Activated naive CD8-positive, alpha-beta T cell treated with anti-CD3 and anti-CD28 coated beads, Interleukin-2, amount 10 ng/mL, durations not matched to agents 7 days and 5 days (primary cell): ENCODE measurements at regions not wholly inside any gene's neighbourhood (a gene's known extent, or its start where the extent isn't known, plus 50 kb on each side); places are given as distances from the start of the nearest gene placed in this dataset.

ENCODE experiments used
- ATAC-seq: fragments of 150-1000 bp; cut with Tn5 transposase; one replicate; pipeline ENCODE4 v1.10.0; 2021; ENCODE audit warnings: low read depth, moderate library complexity
- POLR2A ChIA-PET: fragments of 350-600 bp; sonication (Branson Sonifier 250); formaldehyde crosslinking; loops from one replicate; lab custom pipeline; 2021; ENCODE audit warnings: antibody characterized with exemption; lab: Charles Lee
- DNase-seq: peaks from one replicate; pipeline ENCODE4 v3.0.0; 2021
- H3K27ac Mint-ChIP-seq: one replicate; pipeline ENCODE4 v1.8.0; 2022; ENCODE audit warnings: mild to moderate bottlenecking, mixed read lengths
- H3K27me3 Mint-ChIP-seq: one replicate; pipeline ENCODE4 v1.8.0; 2022; ENCODE audit warnings: mild to moderate bottlenecking, moderate library complexity, mixed read lengths
- H3K36me3 Mint-ChIP-seq: one replicate; pipeline ENCODE4 v1.8.0; 2021; ENCODE audit warnings: mild to moderate bottlenecking, mixed read lengths
- H3K4me1 Mint-ChIP-seq: one replicate; pipeline ENCODE4 v1.8.0; 2021; ENCODE audit warnings: mixed read lengths
- H3K4me3 Mint-ChIP-seq: one replicate; pipeline ENCODE4 v1.8.0; 2022; ENCODE audit warnings: mild to moderate bottlenecking, moderate library complexity, mixed read lengths
- H3K9me3 Mint-ChIP-seq: one replicate; pipeline ENCODE4 v1.8.0; 2021; ENCODE audit warnings: mixed read lengths

DNA sequence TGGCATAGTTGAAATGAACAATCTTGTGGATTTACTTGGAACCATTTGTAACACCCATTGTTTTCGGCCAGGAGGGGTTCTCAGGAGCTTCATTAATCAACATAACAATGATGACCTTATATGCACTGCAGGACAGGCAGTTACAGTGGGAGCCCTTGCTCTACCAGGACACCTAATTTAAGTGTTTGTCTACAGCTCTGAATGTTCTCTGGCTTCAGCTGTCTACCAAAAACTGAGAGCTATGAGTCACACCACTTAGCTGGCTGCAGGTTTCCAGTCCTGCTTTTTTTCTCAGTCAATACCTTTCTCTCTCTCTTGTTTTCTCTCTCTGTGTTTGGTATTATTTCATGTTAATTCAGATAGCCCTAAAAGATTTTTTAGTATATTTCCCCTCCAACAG is 105.4 kb upstream of the MBNL2 start:
- no peaks in the 10 kb centered on the region for H3K4me1 Mint-ChIP-seq
- DNase-seq = no peak
- POLR2A ChIA-PET = no interaction called here
- H3K27me3 Mint-ChIP-seq = peaks cover 23% of the 10 kb centered on the region
- H3K4me3 Mint-ChIP-seq = no peak overlapping the region
- H3K27ac Mint-ChIP-seq = no peak overlapping the region
- H3K36me3 Mint-ChIP-seq = no peaks in the 10 kb centered on the region
- no peaks in the 10 kb centered on the region for H3K9me3 Mint-ChIP-seq
- no peak for ATAC-seq

GRCh38 chr13:97117388-97117910 is 104.7 kb upstream of the MBNL2 start:
- no peak overlapping the region for H3K4me3 Mint-ChIP-seq
- ATAC-seq = no peak
- no peaks in the 10 kb centered on the region for H3K4me1 Mint-ChIP-seq
- H3K9me3 Mint-ChIP-seq = no peaks in the 10 kb centered on the region
- POLR2A ChIA-PET = no interaction called here
- H3K36me3 Mint-ChIP-seq = no peaks in the 10 kb centered on the region
- peaks cover 24% of the 10 kb centered on the region for H3K27me3 Mint-ChIP-seq
- no peak overlapping the region for H3K27ac Mint-ChIP-seq
- no peak for DNase-seq

- no peak for DNase-seq
- no peak overlapping the region for H3K27ac Mint-ChIP-seq
- no peaks in the 10 kb centered on the region for H3K9me3 Mint-ChIP-seq
- H3K27me3 Mint-ChIP-seq = peaks cover 20% of the 10 kb centered on the region
- H3K4me3 Mint-ChIP-seq = no peak overlapping the region
- no peak for ATAC-seq
- no peaks in the 10 kb centered on the region for H3K4me1 Mint-ChIP-seq
- no peaks in the 10 kb centered on the region for H3K36me3 Mint-ChIP-seq
- POLR2A ChIA-PET = no interaction called here
These were observed 102.2 kb upstream of the MBNL2 start for GRCh38 chr13:97119943-97120342.

DNA sequence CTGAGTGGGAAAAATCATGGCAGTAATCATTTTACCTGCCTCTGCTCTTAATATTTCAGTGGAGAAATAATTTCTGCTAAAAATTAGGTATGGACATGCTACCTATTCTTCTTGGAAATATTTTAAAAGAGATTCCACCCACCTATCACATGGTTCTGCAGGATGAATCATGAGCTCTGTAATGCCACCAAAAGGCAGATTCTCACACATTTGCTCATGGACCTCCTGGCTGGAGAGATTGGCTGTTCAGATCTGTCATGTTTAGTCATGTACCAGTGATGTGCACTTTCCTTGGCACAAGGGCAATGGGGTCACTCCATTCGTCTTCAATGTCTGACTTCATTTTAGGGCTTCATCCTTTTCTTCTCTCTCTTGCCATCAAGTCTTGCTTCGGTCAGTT is 101.8 kb upstream of the MBNL2 start:
- Mint-ChIP-seq H3K4me1 (peaks cover under 1% of the 10 kb centered on the region), H3K27me3 (peaks cover 20% of the 10 kb centered on the region), H3K9me3 (no peaks in the 10 kb centered on the region), H3K36me3 (no peaks in the 10 kb centered on the region), H3K27ac (no peak overlapping the region), H3K4me3 (no peak overlapping the region)
- ATAC-seq (no peak), DNase-seq (no peak)
- POLR2A ChIA-PET = no interaction called here

DNA sequence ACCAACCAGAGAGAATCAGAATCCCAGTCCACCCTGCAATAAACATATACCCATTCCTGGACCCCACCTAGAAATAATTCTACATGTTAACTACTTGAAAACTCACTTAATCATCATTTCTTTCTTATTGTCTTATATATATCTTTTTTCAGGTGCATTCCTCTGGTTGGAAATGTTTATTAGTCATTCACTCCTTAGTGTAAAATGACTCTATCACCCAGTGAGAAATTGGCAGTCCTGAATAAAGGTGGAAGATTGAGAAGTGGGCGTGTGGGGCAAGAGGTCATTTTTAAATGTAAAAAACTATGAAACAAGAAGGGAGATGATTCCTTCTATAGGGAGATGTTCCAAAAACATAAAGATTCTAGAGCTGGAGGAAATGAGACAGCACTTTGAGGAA is 101.2 kb upstream of the MBNL2 start:
- no peaks in the 10 kb centered on the region for H3K36me3 Mint-ChIP-seq
- POLR2A ChIA-PET = no interaction called here
- H3K4me3 Mint-ChIP-seq = no peak overlapping the region
- peaks cover 3% of the 10 kb centered on the region for H3K4me1 Mint-ChIP-seq
- no peak for ATAC-seq
- no peak overlapping the region for H3K27ac Mint-ChIP-seq
- no peaks in the 10 kb centered on the region for H3K9me3 Mint-ChIP-seq
- no peak for DNase-seq
- H3K27me3 Mint-ChIP-seq = peaks cover 17% of the 10 kb centered on the region

DNA sequence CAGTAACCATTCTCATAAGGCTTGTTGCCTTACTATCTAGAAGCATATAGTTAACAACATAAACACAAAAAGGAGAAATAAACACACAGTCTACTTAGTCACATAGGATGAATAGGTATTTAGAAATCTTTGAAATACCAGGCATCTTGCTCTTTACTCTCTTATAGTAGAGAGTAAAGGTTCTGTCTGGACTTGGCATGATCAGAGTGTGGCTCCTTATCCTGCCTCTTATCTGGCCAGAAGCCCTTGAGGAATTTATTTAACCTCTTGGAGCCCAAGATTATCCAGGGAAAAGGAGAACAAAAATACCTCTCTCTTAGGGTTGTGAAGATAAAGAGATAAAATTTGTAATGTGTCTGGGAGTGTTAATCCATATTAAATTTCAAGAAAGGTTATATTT is 100.2 kb upstream of the MBNL2 start:
- Mint-ChIP-seq H3K27ac (no peak overlapping the region), H3K9me3 (no peaks in the 10 kb centered on the region)

DNA sequence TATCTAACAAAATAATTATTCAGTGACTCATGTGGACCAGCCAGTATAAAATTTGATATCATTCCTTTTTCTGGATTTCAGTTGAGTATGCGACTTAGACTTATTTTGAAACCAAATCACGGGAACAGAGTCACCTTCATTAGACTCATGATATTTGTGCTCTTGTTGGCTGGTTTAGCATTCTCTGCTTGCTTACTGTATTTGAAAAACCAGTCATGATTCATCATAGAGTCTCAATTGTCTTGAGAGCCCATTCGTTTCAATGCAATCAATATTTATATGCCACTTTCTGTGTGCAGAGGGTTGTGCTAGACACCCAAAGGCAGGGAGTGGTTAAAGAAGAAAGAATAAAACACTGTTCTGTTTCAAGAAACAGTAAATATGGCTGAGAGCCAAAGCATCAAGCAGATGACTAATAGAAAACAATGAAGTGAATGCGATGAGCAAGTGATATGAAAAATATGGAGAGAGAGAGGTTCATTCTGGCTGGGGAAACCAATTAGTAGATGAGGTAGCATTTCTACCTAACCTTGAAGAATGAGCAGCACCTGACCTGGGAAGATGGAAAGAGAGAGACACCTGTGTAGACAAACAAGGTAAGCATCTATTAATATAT is 99.6 kb upstream of the MBNL2 start:
- Mint-ChIP-seq H3K4me1 (peaks cover 5% of the 10 kb centered on the region), H3K27ac (no peak overlapping the region), H3K36me3 (no peaks in the 10 kb centered on the region), H3K27me3 (peaks cover 17% of the 10 kb centered on the region), H3K4me3 (no peak overlapping the region), H3K9me3 (no peaks in the 10 kb centered on the region)
- DNase-seq (no peak), ATAC-seq (no peak)
- POLR2A ChIA-PET = no interaction called here

More for the DNA sequence above, 100.2 kb upstream of the MBNL2 start:
- Mint-ChIP-seq H3K4me3 (no peak overlapping the region), H3K36me3 (no peaks in the 10 kb centered on the region), H3K4me1 (peaks cover 5% of the 10 kb centered on the region), H3K27me3 (peaks cover 17% of the 10 kb centered on the region)
- DNase-seq (no peak), ATAC-seq (no peak)
- POLR2A ChIA-PET = no interaction called here

DNA sequence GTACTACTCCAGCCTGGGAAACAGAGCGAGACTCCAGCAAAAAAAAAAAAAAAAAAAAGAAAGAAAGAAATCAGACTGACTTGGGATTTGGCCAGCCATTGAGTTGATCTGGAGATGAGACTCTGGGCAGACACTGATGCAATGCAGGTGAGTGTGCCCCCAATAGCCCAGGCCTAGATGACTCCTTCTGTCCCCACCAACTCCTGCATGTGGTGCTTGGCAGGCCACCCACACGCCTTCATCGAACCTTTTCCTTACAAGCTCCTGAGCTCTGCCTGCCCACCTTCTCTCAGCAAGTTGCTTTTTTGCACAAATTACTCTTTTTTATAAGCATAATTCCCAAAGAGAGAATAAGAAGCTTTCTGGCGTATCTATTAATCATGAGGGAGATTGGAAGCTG is 97.9 kb upstream of the MBNL2 start:
- Mint-ChIP-seq H3K27ac (no peak overlapping the region), H3K36me3 (no peaks in the 10 kb centered on the region), H3K9me3 (no peaks in the 10 kb centered on the region), H3K4me3 (no peak overlapping the region), H3K4me1 (peaks cover 5% of the 10 kb centered on the region), H3K27me3 (peaks cover 16% of the 10 kb centered on the region)
- POLR2A ChIA-PET = no interaction called here
- ATAC-seq (no peak), DNase-seq (no peak)

GRCh38 chr13:97124915-97125809 is 97.0 kb upstream of the MBNL2 start:
- H3K27me3 Mint-ChIP-seq = peaks cover 13% of the 10 kb centered on the region
- no peak overlapping the region for H3K4me3 Mint-ChIP-seq
- no peaks in the 10 kb centered on the region for H3K36me3 Mint-ChIP-seq
- ATAC-seq (no peak), DNase-seq (no peak)
- H3K4me1 Mint-ChIP-seq = peaks cover 5% of the 10 kb centered on the region
- H3K27ac Mint-ChIP-seq = no peak overlapping the region
- POLR2A ChIA-PET = no interaction called here
- H3K9me3 Mint-ChIP-seq = no peaks in the 10 kb centered on the region

GRCh38 chr13:97125810-97126738 is 96.1 kb upstream of the MBNL2 start:
- no peak for DNase-seq
- no peaks in the 10 kb centered on the region for H3K36me3 Mint-ChIP-seq
- POLR2A ChIA-PET = no interaction called here
- no peaks in the 10 kb centered on the region for H3K9me3 Mint-ChIP-seq
- peaks cover 13% of the 10 kb centered on the region for H3K27me3 Mint-ChIP-seq
- no peak overlapping the region for H3K27ac Mint-ChIP-seq
- ATAC-seq = no peak
- peaks cover 5% of the 10 kb centered on the region for H3K4me1 Mint-ChIP-seq
- H3K4me3 Mint-ChIP-seq = no peak overlapping the region

DNA sequence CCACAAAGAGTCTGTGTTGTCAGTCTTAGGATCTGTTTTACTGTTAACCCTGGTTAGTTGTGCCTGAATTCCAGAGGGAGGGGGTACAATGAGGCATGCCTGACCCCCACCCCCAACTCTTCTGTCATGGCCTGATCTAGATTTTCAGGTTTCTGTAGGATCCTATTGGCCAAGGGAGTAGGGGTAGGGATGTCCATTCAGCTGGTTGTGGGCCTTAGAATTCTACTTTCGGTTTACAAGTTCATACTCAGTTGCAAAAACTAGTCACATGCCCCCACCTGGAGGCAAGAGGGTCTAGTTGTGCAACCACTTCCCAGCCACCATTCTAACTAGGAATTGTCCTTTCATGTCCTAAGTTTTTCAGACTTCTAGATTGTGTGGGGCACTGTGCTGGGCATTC is 94.3 kb upstream of the MBNL2 start:
- DNase-seq (no peak), ATAC-seq (no peak)
- Mint-ChIP-seq H3K4me3 (no peak overlapping the region), H3K27ac (no peak overlapping the region), H3K27me3 (peaks cover 9% of the 10 kb centered on the region), H3K4me1 (peaks cover 5% of the 10 kb centered on the region), H3K36me3 (no peaks in the 10 kb centered on the region), H3K9me3 (no peaks in the 10 kb centered on the region)
- POLR2A ChIA-PET = no interaction called here

GRCh38 chr13:97130190-97130589 is 91.9 kb upstream of the MBNL2 start:
- ATAC-seq (no peak), DNase-seq (no peak)
- Mint-ChIP-seq H3K4me3 (no peak overlapping the region), H3K4me1 (peaks cover 5% of the 10 kb centered on the region), H3K27ac (no peak overlapping the region), H3K9me3 (no peaks in the 10 kb centered on the region), H3K27me3 (peaks cover 3% of the 10 kb centered on the region), H3K36me3 (no peaks in the 10 kb centered on the region)
- POLR2A ChIA-PET = no interaction called here

GRCh38 chr13:97131447-97131846 is 90.7 kb upstream of the MBNL2 start:
- H3K9me3 Mint-ChIP-seq = no peaks in the 10 kb centered on the region
- no peaks in the 10 kb centered on the region for H3K36me3 Mint-ChIP-seq
- H3K27ac Mint-ChIP-seq = no peak overlapping the region
- no peak for ATAC-seq
- no peak overlapping the region for H3K4me3 Mint-ChIP-seq
- H3K27me3 Mint-ChIP-seq = peaks cover 3% of the 10 kb centered on the region
- DNase-seq = no peak
- H3K4me1 Mint-ChIP-seq = no peaks in the 10 kb centered on the region
- POLR2A ChIA-PET = no interaction called here
